Ascending aorta (tissue), 2 donors: ENCODE measurements at regions not wholly inside any gene's neighbourhood (a gene's known extent, or its start where the extent isn't known, plus 50 kb on each side); places are given as distances from the start of the nearest gene placed in this dataset.
"Not testable (repeated sequence)": the region's sequence is repeated elsewhere in the genome, so short reads cannot be mapped to it uniquely, and the experiment has no call there.

Experiments used
- DNase-seq, 2 donors: peaks; one replicate each; pipeline ENCODE4 v3.0.0-alpha.2; 2019; ENCODE audit warnings: low spot score in 2 of 2
- H3K27ac ChIP-seq, 2 donors: fragments of 200-600 bp; sonication (generic); one replicate each; pipeline ENCODE4 v1.5.1; 2016 to 2017; ENCODE audit warnings: mild to moderate bottlenecking in 1 of 2
- H3K27me3 ChIP-seq: fragments of 200-600 bp; sonication (generic); one replicate; pipeline ENCODE4 v1.5.1; 2017
- H3K36me3 ChIP-seq, 2 donors: fragments of 200-600 bp; sonication (generic); one replicate each; pipeline ENCODE4 v1.5.1; 2016
- H3K4me1 ChIP-seq, 2 donors: fragments of 200-600 bp; sonication (generic); one replicate each; pipeline ENCODE4 v1.5.1; 2016 to 2017; ENCODE audit warnings: mild to moderate bottlenecking in 1 of 2
- H3K4me3 ChIP-seq, 2 donors: fragments of 200-600 bp; sonication (generic); one replicate each; pipeline ENCODE4 v1.5.1; 2016 to 2017; ENCODE audit warnings: mild to moderate bottlenecking in 1 of 2
- H3K9me3 ChIP-seq, 2 donors: fragments of 200-600 bp; sonication (generic); one replicate each; pipeline ENCODE4 v1.5.1; 2016
- intact Hi-C: fragments of 100-400 bp; cut with DNase I; formaldehyde crosslinking; loops from one replicate; pipeline ENCODE4 v1.15.1; 2023
- TF ChIP-seq, protein P1 (sequence below), 3 experiments: fragments of 200-600 bp in 2 of 3; fragments of 450-650 bp in 1 of 3; sonication (generic) in 2 of 3; IDR thresholded peaks; one replicate each; pipeline ENCODE4 v1.5.1; 2016 to 2019; ENCODE audit warnings: antibody characterized with exemption in 3 of 3, mild to moderate bottlenecking in 1 of 3, moderate library complexity in 1 of 3

DNA sequence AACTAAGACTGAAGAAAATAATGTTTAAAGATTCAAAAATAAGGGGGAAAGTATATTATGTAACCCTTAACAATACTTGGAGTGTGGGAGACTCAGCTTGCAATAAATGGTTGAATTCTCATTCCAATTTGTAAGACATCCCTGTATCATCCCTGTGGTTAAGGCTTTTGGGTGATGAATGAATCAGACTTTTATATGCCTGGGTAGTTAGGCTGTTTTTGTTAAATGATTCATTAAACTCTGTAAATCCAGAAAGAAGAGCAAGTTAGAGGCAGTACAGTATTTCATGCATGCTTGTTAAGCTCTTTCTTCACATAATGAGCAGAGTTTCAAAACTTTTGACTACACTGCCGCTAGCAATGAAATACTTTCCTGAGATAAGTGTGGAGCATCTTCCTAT lies 948.8 kb downstream of the SOCS6 start:
- Histone ChIP-seq H3K27ac (no peak overlapping the region), H3K4me3 (no peak overlapping the region), H3K4me1 (no peaks in the 10 kb centered on the region), H3K27me3 (no peaks in the 10 kb centered on the region), H3K9me3 (no peaks in the 10 kb centered on the region), H3K36me3 (no peaks in the 10 kb centered on the region)
- TF ChIP-seq, protein P1, sequence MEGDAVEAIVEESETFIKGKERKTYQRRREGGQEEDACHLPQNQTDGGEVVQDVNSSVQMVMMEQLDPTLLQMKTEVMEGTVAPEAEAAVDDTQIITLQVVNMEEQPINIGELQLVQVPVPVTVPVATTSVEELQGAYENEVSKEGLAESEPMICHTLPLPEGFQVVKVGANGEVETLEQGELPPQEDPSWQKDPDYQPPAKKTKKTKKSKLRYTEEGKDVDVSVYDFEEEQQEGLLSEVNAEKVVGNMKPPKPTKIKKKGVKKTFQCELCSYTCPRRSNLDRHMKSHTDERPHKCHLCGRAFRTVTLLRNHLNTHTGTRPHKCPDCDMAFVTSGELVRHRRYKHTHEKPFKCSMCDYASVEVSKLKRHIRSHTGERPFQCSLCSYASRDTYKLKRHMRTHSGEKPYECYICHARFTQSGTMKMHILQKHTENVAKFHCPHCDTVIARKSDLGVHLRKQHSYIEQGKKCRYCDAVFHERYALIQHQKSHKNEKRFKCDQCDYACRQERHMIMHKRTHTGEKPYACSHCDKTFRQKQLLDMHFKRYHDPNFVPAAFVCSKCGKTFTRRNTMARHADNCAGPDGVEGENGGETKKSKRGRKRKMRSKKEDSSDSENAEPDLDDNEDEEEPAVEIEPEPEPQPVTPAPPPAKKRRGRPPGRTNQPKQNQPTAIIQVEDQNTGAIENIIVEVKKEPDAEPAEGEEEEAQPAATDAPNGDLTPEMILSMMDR (IDR thresholded peaks at IDR 0.05) = no peak
- intact Hi-C loops = no loop called here
- DNase-seq = no peak

GRCh38 chr18:71233177-71233576 lies 944.3 kb downstream of the SOCS6 start:
- TF ChIP-seq, protein P1 (IDR thresholded peaks at IDR 0.05) = no peak

DNA sequence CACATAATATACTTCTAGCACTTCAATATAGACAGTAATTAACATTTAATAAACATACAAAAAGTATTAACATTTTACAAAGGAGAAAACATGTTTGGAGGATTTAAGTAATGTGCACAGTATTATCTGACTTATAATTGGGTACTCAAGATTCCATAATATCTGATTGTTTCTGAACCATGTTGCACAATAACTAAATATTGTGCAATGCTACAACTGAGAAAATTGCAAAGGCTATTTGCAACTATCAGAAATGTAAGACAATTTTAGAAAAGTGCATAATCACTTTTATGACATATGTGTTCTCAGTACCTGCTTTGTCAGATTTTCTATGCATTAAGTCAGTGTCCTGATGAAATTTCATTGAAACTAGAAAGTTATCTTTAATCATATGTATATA lies 934.6 kb downstream of the SOCS6 start:
- H3K27me3 ChIP-seq = no peaks in the 10 kb centered on the region
- H3K4me3 ChIP-seq = no peak overlapping the region
- H3K4me1 ChIP-seq = no peaks in the 10 kb centered on the region
- intact Hi-C loops = no loop called here
- DNase-seq = no peak
- H3K36me3 ChIP-seq = no peaks in the 10 kb centered on the region
- no peaks in the 10 kb centered on the region for H3K9me3 ChIP-seq
- H3K27ac ChIP-seq = no peak overlapping the region
- TF ChIP-seq, protein P1 (IDR thresholded peaks at IDR 0.05) = no peak

More at GRCh38 chr18:71233177-71233576, 944.3 kb downstream of the SOCS6 start:
- no peak for DNase-seq
- intact Hi-C loops = no loop called here
- Histone ChIP-seq H3K4me1 (no peaks in the 10 kb centered on the region), H3K27me3 (no peaks in the 10 kb centered on the region), H3K9me3 (no peaks in the 10 kb centered on the region), H3K36me3 (no peaks in the 10 kb centered on the region), H3K27ac (no peak overlapping the region), H3K4me3 (no peak overlapping the region)

DNA sequence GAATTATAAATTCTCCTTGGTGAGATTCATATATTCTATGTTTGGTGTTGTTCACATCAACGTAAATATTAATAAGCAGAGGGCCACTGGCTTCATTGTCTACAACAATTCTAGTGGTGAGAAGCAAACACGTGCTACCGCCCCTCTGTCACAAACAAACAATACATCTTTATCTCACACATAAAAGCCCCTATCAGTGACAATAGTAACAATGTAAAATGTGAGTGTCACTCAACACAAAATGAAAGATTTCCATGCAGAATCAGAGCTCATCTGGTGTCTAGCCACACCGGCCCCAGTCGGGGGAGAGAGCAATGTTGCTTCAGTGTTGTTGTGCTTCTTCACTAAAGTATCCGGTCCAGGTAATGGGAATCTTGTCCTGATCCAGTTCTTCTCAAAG lies 932.6 kb downstream of the SOCS6 start:
- intact Hi-C loops = no loop called here
- no peak overlapping the region for H3K4me3 ChIP-seq
- H3K27me3 ChIP-seq = no peaks in the 10 kb centered on the region
- TF ChIP-seq, protein P1 (IDR thresholded peaks at IDR 0.05) = no peak
- H3K9me3 ChIP-seq = no peaks in the 10 kb centered on the region
- no peaks in the 10 kb centered on the region for H3K36me3 ChIP-seq
- DNase-seq = no peak
- no peak overlapping the region for H3K27ac ChIP-seq
- no peaks in the 10 kb centered on the region for H3K4me1 ChIP-seq

- H3K9me3 ChIP-seq, H3K4me1 ChIP-seq, H3K36me3 ChIP-seq, H3K27ac ChIP-seq, H3K27me3 ChIP-seq, DNase-seq, H3K4me3 ChIP-seq, intact Hi-C loops: not testable (repeated sequence)
Measured at GRCh38 chr18:71212739-71213138, 923.9 kb downstream of the SOCS6 start.

- H3K4me1 ChIP-seq = no peaks in the 10 kb centered on the region
- no peak overlapping the region for H3K27ac ChIP-seq
- H3K27me3 ChIP-seq = no peaks in the 10 kb centered on the region
- H3K36me3 ChIP-seq = no peaks in the 10 kb centered on the region
- intact Hi-C loops = no loop called here
- no peaks in the 10 kb centered on the region for H3K9me3 ChIP-seq
- no peak for DNase-seq
- no peak overlapping the region for H3K4me3 ChIP-seq
- TF ChIP-seq, protein P1 (IDR thresholded peaks at IDR 0.05) = no peak
Measured at GRCh38 chr18:71212222-71212621, 923.4 kb downstream of the SOCS6 start.
